LNCAP (cell line): ENCODE measurements at regions not wholly inside any gene's neighbourhood (a gene's known extent, or its start where the extent isn't known, plus 50 kb on each side); places are given as distances from the start of the nearest gene placed in this dataset.

Source experiments
- CTCF ChIP-seq: fragments of 450-650 bp; IDR thresholded peaks from 2 replicates; pipeline ENCODE4 v1.5.1; 2017; ENCODE audit warnings: mild to moderate bottlenecking

- TF ChIP-seq CTCF = no peak
Measured at GRCh38 chr5:125277494-125278154, 531.2 kb upstream of the ZNF608 start.

- no peak for TF ChIP-seq CTCF
Measured at GRCh38 chr5:125278711-125279110, 532.3 kb upstream of the ZNF608 start.

- TF ChIP-seq CTCF = no peak
Measured at GRCh38 chr5:125281667-125282066, 535.2 kb upstream of the ZNF608 start.

- TF ChIP-seq CTCF = no peak
Measured at GRCh38 chr5:125283372-125283771, 536.9 kb upstream of the ZNF608 start.

- no peak for TF ChIP-seq CTCF
Measured at GRCh38 chr5:125286271-125286670, 539.8 kb upstream of the ZNF608 start.

- no peak for TF ChIP-seq CTCF
Measured at GRCh38 chr5:125289606-125290005, 543.2 kb upstream of the ZNF608 start.

- no peak for TF ChIP-seq CTCF
Measured at GRCh38 chr5:125290935-125291334, 544.5 kb upstream of the ZNF608 start.

GRCh38 chr5:125291447-125291846, 545.0 kb upstream of the ZNF608 start:
- no peak for TF ChIP-seq CTCF
